H9 (cell line): ENCODE measurements at regions not wholly inside any gene's neighbourhood (a gene's known extent, or its start where the extent isn't known, plus 50 kb on each side); places are given as distances from the start of the nearest gene placed in this dataset.

ENCODE experiments used
- DNase-seq: peaks from one replicate; pipeline ENCODE4 v3.0.0-alpha.2; 2017
- H2AFZ ChIP-seq: one replicate; pipeline ENCODE4 v1.6.1; 2013; ENCODE audit warnings: mild to moderate bottlenecking, low read length, control low read depth, moderate library complexity
- H2AK5ac ChIP-seq: 2 replicates; pipeline ENCODE4 v1.6.1; 2013; ENCODE audit warnings: low read length, control low read depth, mixed read lengths; ENCODE audit not compliant: insufficient read length
- H2BK120ac ChIP-seq: one replicate; pipeline ENCODE4 v1.6.1; 2013; ENCODE audit warnings: low read depth, mild to moderate bottlenecking, low read length, control low read depth, inconsistent platforms; ENCODE audit not compliant: poor library complexity, severe bottlenecking
- H2BK12ac ChIP-seq: 2 replicates; pipeline ENCODE4 v1.6.1; 2013; ENCODE audit warnings: low read length, control low read depth, mixed read lengths, low read depth; ENCODE audit not compliant: insufficient read length
- H2BK15ac ChIP-seq: 2 replicates; pipeline ENCODE4 v1.6.1; 2013; ENCODE audit warnings: low read depth, low read length, control low read depth
- H2BK20ac ChIP-seq: one replicate; pipeline ENCODE4 v1.6.1; 2013; ENCODE audit warnings: low read depth, mild to moderate bottlenecking, low read length, control low read depth, inconsistent platforms; ENCODE audit not compliant: poor library complexity, severe bottlenecking
- H2BK5ac ChIP-seq: 2 replicates; pipeline ENCODE4 v1.6.1; 2013; ENCODE audit warnings: low read length, control low read depth, mixed read lengths; ENCODE audit not compliant: insufficient read length
- H3K14ac ChIP-seq: 2 replicates; pipeline ENCODE4 v1.6.1; 2013; ENCODE audit warnings: low read length, control low read depth; ENCODE audit not compliant: insufficient read depth
- H3K18ac ChIP-seq: 2 replicates; pipeline ENCODE4 v1.6.1; 2013; ENCODE audit warnings: low read depth, mild to moderate bottlenecking, mixed read lengths, low read length, control low read depth; ENCODE audit not compliant: insufficient read length
- H3K23ac ChIP-seq: 2 replicates; pipeline ENCODE4 v1.6.1; 2013; ENCODE audit warnings: low read length, control low read depth, mixed read lengths, low read depth; ENCODE audit not compliant: insufficient read length
- H3K23me2 ChIP-seq: 2 replicates; pipeline ENCODE4 v1.6.1; 2013; ENCODE audit warnings: low read depth, mild to moderate bottlenecking, mixed read lengths, low read length, control low read depth; ENCODE audit not compliant: insufficient read length, poor library complexity, severe bottlenecking
- H3K27ac ChIP-seq: 2 replicates; pipeline ENCODE4 v1.5.1; 2013; ENCODE audit warnings: low read length, control low read depth, mixed read lengths, low read depth; ENCODE audit not compliant: insufficient read length
- H3K27me3 ChIP-seq: 2 replicates; pipeline ENCODE4 v1.6.1; 2013; ENCODE audit warnings: low read length, control low read depth, inconsistent platforms; ENCODE audit not compliant: insufficient read depth
- H3K4ac ChIP-seq: 2 replicates; pipeline ENCODE4 v1.6.1; 2013; ENCODE audit warnings: low read depth, mild to moderate bottlenecking, control low read depth, inconsistent platforms, low read length, moderate library complexity
- H3K4me1 ChIP-seq: 2 replicates; pipeline ENCODE4 v1.6.1; 2013; ENCODE audit warnings: low read length, control low read depth, inconsistent platforms; ENCODE audit not compliant: insufficient read depth
- H3K4me2 ChIP-seq: 2 replicates; pipeline ENCODE4 v1.6.1; 2013; ENCODE audit warnings: low read length, control low read depth, mixed read lengths; ENCODE audit not compliant: insufficient read length, insufficient read depth
- H3K56ac ChIP-seq: 2 replicates; pipeline ENCODE4 v1.6.1; 2013; ENCODE audit warnings: low read depth, mild to moderate bottlenecking, mixed read lengths, low read length, control low read depth; ENCODE audit not compliant: insufficient read length
- H3K79me1 ChIP-seq: 2 replicates; pipeline ENCODE4 v1.6.1; 2013; ENCODE audit warnings: low read depth, mild to moderate bottlenecking, moderate library complexity, low read length, control low read depth, inconsistent platforms; ENCODE audit not compliant: insufficient read depth, poor library complexity, severe bottlenecking
- H3K79me2 ChIP-seq: 2 replicates; pipeline ENCODE4 v1.6.1; 2013; ENCODE audit warnings: low read length, control low read depth, inconsistent platforms; ENCODE audit not compliant: insufficient read depth
- H3K9ac ChIP-seq: 2 replicates; pipeline ENCODE4 v1.6.1; 2013; ENCODE audit warnings: low read length, control low read depth, mixed read lengths; ENCODE audit not compliant: insufficient read length; ENCODE audit errors: extremely low read depth
- H3K9me3 ChIP-seq: one replicate; pipeline ENCODE4 v1.6.1; 2013; ENCODE audit warnings: low read depth, low read length, inconsistent platforms; ENCODE audit not compliant: control insufficient read depth
- H3T11ph ChIP-seq: one replicate; pipeline ENCODE4 v1.6.1; 2013; ENCODE audit warnings: mild to moderate bottlenecking, low read length, control low read depth, inconsistent platforms
- H4K20me1 ChIP-seq: one replicate; pipeline ENCODE4 v1.6.1; 2013; ENCODE audit not compliant: control insufficient read depth, insufficient read length, insufficient read depth
- H4K5ac ChIP-seq: 2 replicates; pipeline ENCODE4 v1.6.1; 2013; ENCODE audit warnings: low read depth, mild to moderate bottlenecking, mixed read lengths, low read length, control low read depth; ENCODE audit not compliant: insufficient read length
- H4K8ac ChIP-seq: replicated peaks from 2 replicates; pipeline ENCODE4 v1.6.1; 2013; ENCODE audit warnings: low read length, control low read depth, mixed read lengths, low read depth; ENCODE audit not compliant: insufficient read length
- H4K91ac ChIP-seq: 2 replicates; pipeline ENCODE4 v1.6.1; 2013; ENCODE audit warnings: low read depth, mild to moderate bottlenecking, moderate library complexity, mixed read lengths, low read length, control low read depth; ENCODE audit not compliant: insufficient read length
- H3K27ac Mint-ChIP-seq, 3 experiments: 2 replicates in 2 of 3; 3 replicates in 1 of 3; pipeline ENCODE4 v1.8.0; 2020 to 2021; ENCODE audit warnings: mixed read lengths in 3 of 3, mild to moderate bottlenecking in 1 of 3, moderate library complexity in 1 of 3
- H3K27me3 Mint-ChIP-seq: 2 replicates; pipeline ENCODE4 v1.8.0; 2021; ENCODE audit warnings: low read depth, mild to moderate bottlenecking, moderate library complexity, mixed read lengths
- H3K36me3 Mint-ChIP-seq, 3 experiments: 2 replicates in 2 of 3; 3 replicates in 1 of 3; pipeline ENCODE4 v1.8.0; 2020 to 2021; ENCODE audit warnings: low read depth in 3 of 3, mixed read lengths in 3 of 3; ENCODE audit not compliant: insufficient read depth in 1 of 3
- H3K4me1 Mint-ChIP-seq, 2 experiments: 2 replicates each; pipeline ENCODE4 v1.8.0; 2020; ENCODE audit warnings: mixed read lengths in 2 of 2
- H3K4me3 Mint-ChIP-seq, 2 experiments: 2 replicates in 1 of 2; 3 replicates in 1 of 2; pipeline ENCODE4 v1.8.0; 2020 to 2021; ENCODE audit warnings: mild to moderate bottlenecking in 2 of 2, mixed read lengths in 2 of 2, moderate library complexity in 1 of 2
- H3K9me3 Mint-ChIP-seq, 2 experiments: 2 replicates in 1 of 2; 3 replicates in 1 of 2; pipeline ENCODE4 v1.8.0; 2020; ENCODE audit warnings: mild to moderate bottlenecking in 2 of 2, mixed read lengths in 2 of 2, moderate library complexity in 1 of 2
- WGBS: extraction: QIAGEN DNeasy Blood & Tissue Kit; methylation state at CpG from one replicate; pipeline ENCODE4 v1.1.7; 2013; ENCODE audit warnings: missing lambda C conversion rate, low lambda C conversion rate, mixed read lengths; ENCODE audit not compliant: insufficient read length; ENCODE audit errors: extremely low coverage; 5-methylcytosine and 5-hydroxymethylcytosine counted together
- TF ChIP-seq, protein P1 (sequence below): fragments of 200-600 bp; sonication (generic); conservative IDR thresholded peaks from 3 replicates; pipeline ENCODE4 v1.8.0; 2021; ENCODE audit warnings: antibody characterized with exemption, mild to moderate bottlenecking

DNA sequence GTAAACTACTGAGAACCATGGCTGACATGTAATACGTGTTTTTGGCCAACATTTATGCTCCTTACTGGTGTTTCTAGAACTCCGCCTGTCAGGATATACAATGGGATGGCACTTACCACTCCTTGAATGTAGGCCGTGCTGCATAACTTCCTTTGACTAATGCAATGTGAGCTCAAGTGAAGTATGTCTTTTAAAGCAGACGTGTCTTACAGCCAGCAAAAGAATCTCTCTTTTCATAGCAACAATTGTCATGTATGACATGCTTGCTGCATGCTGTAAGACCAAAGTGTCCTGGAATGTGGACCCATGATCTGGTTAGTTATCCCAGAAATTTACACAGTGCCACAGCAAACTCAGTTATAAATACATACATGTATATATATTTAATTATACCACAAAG is 1202.7 kb upstream of the PIK3C3 start:
- no peak overlapping the region for H2BK20ac ChIP-seq
- no peak overlapping the region for H3K4me2 ChIP-seq
- H3K9ac ChIP-seq = no peak overlapping the region
- no peak overlapping the region for H3K27ac ChIP-seq
- H2BK15ac ChIP-seq = no peak overlapping the region
- H2BK5ac ChIP-seq = no peak overlapping the region
- no peak overlapping the region for H4K8ac ChIP-seq
- no peak overlapping the region for H3K18ac ChIP-seq
- no peak overlapping the region for H3K27ac Mint-ChIP-seq
- TF ChIP-seq, protein P1, sequence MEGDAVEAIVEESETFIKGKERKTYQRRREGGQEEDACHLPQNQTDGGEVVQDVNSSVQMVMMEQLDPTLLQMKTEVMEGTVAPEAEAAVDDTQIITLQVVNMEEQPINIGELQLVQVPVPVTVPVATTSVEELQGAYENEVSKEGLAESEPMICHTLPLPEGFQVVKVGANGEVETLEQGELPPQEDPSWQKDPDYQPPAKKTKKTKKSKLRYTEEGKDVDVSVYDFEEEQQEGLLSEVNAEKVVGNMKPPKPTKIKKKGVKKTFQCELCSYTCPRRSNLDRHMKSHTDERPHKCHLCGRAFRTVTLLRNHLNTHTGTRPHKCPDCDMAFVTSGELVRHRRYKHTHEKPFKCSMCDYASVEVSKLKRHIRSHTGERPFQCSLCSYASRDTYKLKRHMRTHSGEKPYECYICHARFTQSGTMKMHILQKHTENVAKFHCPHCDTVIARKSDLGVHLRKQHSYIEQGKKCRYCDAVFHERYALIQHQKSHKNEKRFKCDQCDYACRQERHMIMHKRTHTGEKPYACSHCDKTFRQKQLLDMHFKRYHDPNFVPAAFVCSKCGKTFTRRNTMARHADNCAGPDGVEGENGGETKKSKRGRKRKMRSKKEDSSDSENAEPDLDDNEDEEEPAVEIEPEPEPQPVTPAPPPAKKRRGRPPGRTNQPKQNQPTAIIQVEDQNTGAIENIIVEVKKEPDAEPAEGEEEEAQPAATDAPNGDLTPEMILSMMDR = no peak
- H3K4me1 Mint-ChIP-seq = no peaks in the 10 kb centered on the region
- H3K27me3 ChIP-seq = no peaks in the 10 kb centered on the region
- H3K36me3 Mint-ChIP-seq = no peaks in the 10 kb centered on the region; a peak in 1 of 7 replicates
- no peak overlapping the region for H2AFZ ChIP-seq
- H3K79me2 ChIP-seq = no peaks in the 10 kb centered on the region
- no peak overlapping the region for H3T11ph ChIP-seq
- WGBS = no CpG with 5 or more reads among the region's 4 CpGs
- no peaks in the 10 kb centered on the region for H3K9me3 ChIP-seq
- H3K14ac ChIP-seq = no peak overlapping the region
- no peak overlapping the region for H4K91ac ChIP-seq
- H2BK120ac ChIP-seq = no peak overlapping the region
- no peaks in the 10 kb centered on the region; a peak in 1 of 5 replicates for H3K9me3 Mint-ChIP-seq
- no peak overlapping the region for H3K4me3 Mint-ChIP-seq
- H3K4me1 ChIP-seq = no peaks in the 10 kb centered on the region
- H2AK5ac ChIP-seq = no peak overlapping the region
- no peaks in the 10 kb centered on the region for H3K27me3 Mint-ChIP-seq
- H3K79me1 ChIP-seq = no peaks in the 10 kb centered on the region
- H3K56ac ChIP-seq = no peak overlapping the region
- H4K20me1 ChIP-seq = no peaks in the 10 kb centered on the region
- H3K23me2 ChIP-seq = no peaks in the 10 kb centered on the region
- H3K23ac ChIP-seq = no peak overlapping the region
- H2BK12ac ChIP-seq = no peak overlapping the region
- DNase-seq = no peak
- H3K4ac ChIP-seq = no peak overlapping the region
- H4K5ac ChIP-seq = no peak overlapping the region
